ENCODE measurements at regions not wholly inside any gene's neighbourhood (a gene's known extent, or its start where the extent isn't known, plus 50 kb on each side); places are given as distances from the start of the nearest gene placed in this dataset.

DNA sequence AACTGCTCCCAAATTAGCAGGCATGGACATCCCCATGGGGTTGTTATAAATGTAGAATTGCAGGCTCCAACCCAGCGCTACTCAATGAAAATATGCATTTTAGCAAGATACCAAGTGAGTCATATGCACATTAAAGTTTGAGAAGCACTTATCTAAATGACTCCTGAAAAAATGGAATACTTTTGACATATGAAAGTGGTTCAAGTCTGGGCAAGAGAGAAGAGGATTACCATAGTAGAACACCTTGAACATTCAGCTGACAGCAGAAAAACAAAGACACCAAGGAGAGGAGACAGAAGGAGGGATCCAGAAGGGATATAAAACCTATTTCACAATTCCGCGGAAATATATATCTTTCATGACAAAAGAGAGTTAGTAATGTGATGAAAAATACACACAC lies 63.2 kb upstream of the CT83 start:
- no peak for DNase-seq (ENCODE audit: low spot score)

DNA sequence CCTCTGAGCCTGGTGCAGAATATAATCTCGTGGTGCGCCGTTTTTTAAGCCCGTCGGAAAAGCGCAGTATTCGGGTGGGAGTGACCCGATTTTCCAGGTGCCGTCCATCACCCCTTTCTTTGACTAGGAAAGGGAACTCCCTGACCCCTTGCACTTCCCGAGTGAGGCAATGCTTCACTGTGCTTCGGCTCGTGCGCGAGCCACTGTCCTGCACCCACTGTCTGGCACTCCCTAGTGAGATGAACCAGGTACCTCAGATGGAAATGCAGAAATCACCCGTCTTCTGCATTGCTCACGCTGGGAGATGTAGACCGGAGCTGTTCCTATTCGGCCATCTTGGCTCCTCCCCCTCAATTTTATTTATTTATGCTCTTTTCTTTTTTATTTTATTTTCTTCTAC lies 57.5 kb upstream of the CT83 start:
- peak; percentile 55 for DNase-seq (ENCODE audit: low spot score)

Data from mesenteric fat pad (tissue), 1 donor.